ENCODE measurements at regions not wholly inside any gene's neighbourhood (a gene's known extent, or its start where the extent isn't known, plus 50 kb on each side); places are given as distances from the start of the nearest gene placed in this dataset.

- Histone ChIP-seq H3K4me3 (no peak overlapping the region), H3K27ac (no peak overlapping the region), H3F3A (ENCODE audit: low read depth) (no peaks in the 10 kb centered on the region), H3K36me3 (no peaks in the 10 kb centered on the region), H4K20me1 (ENCODE audit: low read depth) (no peaks in the 10 kb centered on the region), H3K27me3 (no peaks in the 10 kb centered on the region), H2AFZ (replicated peaks) (no peak overlapping the region), H3K4me1 (no peaks in the 10 kb centered on the region), H3K4me2 (no peak overlapping the region), H3K79me2 (ENCODE audit: low read depth) (no peaks in the 10 kb centered on the region), H3K9me3 (ENCODE audit: low read depth) (no peaks in the 10 kb centered on the region), H3K9ac (no peak overlapping the region)
- Mint-ChIP-seq H3K27me3 (ENCODE audit: insufficient read depth, low read depth) (peaks cover 3% of the 10 kb centered on the region), H3K36me3 (no peaks in the 10 kb centered on the region), H3K9me3 (peaks cover 4% of the 10 kb centered on the region), H3K4me1 (peaks cover 10% of the 10 kb centered on the region), H3K27ac (no peak overlapping the region), H3K4me3 (no peak overlapping the region)
- DNase-seq (ENCODE audit: low spot score), result no peak
- TF ChIP-seq EZH2 (IDR thresholded peaks at IDR 0.05), result no peak
- no peak for TF ChIP-seq EZH2phosphoT487 (IDR thresholded peaks at IDR 0.05)
- TF ChIP-seq, protein P1, sequence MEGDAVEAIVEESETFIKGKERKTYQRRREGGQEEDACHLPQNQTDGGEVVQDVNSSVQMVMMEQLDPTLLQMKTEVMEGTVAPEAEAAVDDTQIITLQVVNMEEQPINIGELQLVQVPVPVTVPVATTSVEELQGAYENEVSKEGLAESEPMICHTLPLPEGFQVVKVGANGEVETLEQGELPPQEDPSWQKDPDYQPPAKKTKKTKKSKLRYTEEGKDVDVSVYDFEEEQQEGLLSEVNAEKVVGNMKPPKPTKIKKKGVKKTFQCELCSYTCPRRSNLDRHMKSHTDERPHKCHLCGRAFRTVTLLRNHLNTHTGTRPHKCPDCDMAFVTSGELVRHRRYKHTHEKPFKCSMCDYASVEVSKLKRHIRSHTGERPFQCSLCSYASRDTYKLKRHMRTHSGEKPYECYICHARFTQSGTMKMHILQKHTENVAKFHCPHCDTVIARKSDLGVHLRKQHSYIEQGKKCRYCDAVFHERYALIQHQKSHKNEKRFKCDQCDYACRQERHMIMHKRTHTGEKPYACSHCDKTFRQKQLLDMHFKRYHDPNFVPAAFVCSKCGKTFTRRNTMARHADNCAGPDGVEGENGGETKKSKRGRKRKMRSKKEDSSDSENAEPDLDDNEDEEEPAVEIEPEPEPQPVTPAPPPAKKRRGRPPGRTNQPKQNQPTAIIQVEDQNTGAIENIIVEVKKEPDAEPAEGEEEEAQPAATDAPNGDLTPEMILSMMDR (IDR thresholded peaks at IDR 0.05), result no peak
Measured at GRCh38 chr5:143539742-143540141, 136.3 kb upstream of the NR3C1 start.

- Histone ChIP-seq H3K4me2 (no peak overlapping the region), H4K20me1 (ENCODE audit: low read depth) (no peaks in the 10 kb centered on the region), H3K9me3 (ENCODE audit: low read depth) (no peaks in the 10 kb centered on the region), H3K9ac (no peak overlapping the region), H3K27ac (no peak overlapping the region), H2AFZ (replicated peaks) (no peak overlapping the region), H3K79me2 (ENCODE audit: low read depth) (no peaks in the 10 kb centered on the region), H3K27me3 (no peaks in the 10 kb centered on the region), H3K4me3 (no peak overlapping the region), H3K4me1 (no peaks in the 10 kb centered on the region), H3F3A (ENCODE audit: low read depth) (no peaks in the 10 kb centered on the region), H3K36me3 (no peaks in the 10 kb centered on the region)
- DNase-seq (ENCODE audit: low spot score), result no peak
- Mint-ChIP-seq H3K4me3 (no peak overlapping the region), H3K27me3 (ENCODE audit: insufficient read depth, low read depth) (peaks cover 3% of the 10 kb centered on the region), H3K36me3 (no peaks in the 10 kb centered on the region), H3K9me3 (peaks cover 4% of the 10 kb centered on the region), H3K4me1 (peaks cover 5% of the 10 kb centered on the region), H3K27ac (no peak overlapping the region)
- TF ChIP-seq, protein P1 (IDR thresholded peaks at IDR 0.05), result no peak
- no peak for TF ChIP-seq EZH2phosphoT487 (IDR thresholded peaks at IDR 0.05)
- TF ChIP-seq EZH2 (IDR thresholded peaks at IDR 0.05), result no peak
Measured at GRCh38 chr5:143537056-143537455, 133.6 kb upstream of the NR3C1 start.

DNA sequence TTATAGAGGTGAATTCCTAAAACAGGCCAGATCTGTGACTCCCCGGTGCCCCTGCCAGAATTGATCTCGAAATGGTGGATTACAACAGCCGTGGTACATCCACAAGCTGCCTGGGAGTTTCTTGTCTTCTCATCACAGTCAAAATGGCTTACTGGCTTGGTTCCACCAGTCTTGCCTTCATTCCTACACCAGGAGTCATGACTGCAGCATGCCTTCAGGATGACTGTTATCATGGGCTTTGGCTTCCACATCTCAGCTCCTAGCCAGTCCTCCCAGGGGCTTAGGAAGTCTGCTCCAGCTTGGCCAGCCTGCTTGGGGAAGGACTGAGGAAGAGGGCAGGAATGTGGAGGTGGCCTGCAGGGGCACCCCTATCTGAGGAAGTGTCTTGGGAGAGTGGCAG lies 132.9 kb upstream of the NR3C1 start:
- Mint-ChIP-seq H3K27ac (no peak overlapping the region), H3K9me3 (peaks cover 4% of the 10 kb centered on the region), H3K27me3 (ENCODE audit: insufficient read depth, low read depth) (peaks cover 3% of the 10 kb centered on the region), H3K4me3 (no peak overlapping the region), H3K36me3 (no peaks in the 10 kb centered on the region), H3K4me1 (peaks cover 2% of the 10 kb centered on the region)
- Histone ChIP-seq H3K36me3 (no peaks in the 10 kb centered on the region), H3K4me3 (no peak overlapping the region), H3K27me3 (no peaks in the 10 kb centered on the region), H3K27ac (no peak overlapping the region), H3K4me1 (no peaks in the 10 kb centered on the region), H3K9ac (no peak overlapping the region), H2AFZ (replicated peaks) (peak overlapping the region; percentile 7), H3K4me2 (no peak overlapping the region), H3F3A (ENCODE audit: low read depth) (no peaks in the 10 kb centered on the region), H3K79me2 (ENCODE audit: low read depth) (no peaks in the 10 kb centered on the region), H4K20me1 (ENCODE audit: low read depth) (no peaks in the 10 kb centered on the region), H3K9me3 (ENCODE audit: low read depth) (no peaks in the 10 kb centered on the region)
- no peak for DNase-seq (ENCODE audit: low spot score)
- no peak for TF ChIP-seq EZH2 (IDR thresholded peaks at IDR 0.05)

GRCh38 chr5:143534761-143535154 lies 131.3 kb upstream of the NR3C1 start:
- Histone ChIP-seq H2AFZ (replicated peaks) (no peak overlapping the region), H4K20me1 (ENCODE audit: low read depth) (no peaks in the 10 kb centered on the region), H3K4me3 (no peak overlapping the region), H3K27me3 (no peaks in the 10 kb centered on the region), H3K4me2 (no peak overlapping the region), H3F3A (ENCODE audit: low read depth) (no peaks in the 10 kb centered on the region), H3K9ac (no peak overlapping the region), H3K9me3 (ENCODE audit: low read depth) (no peaks in the 10 kb centered on the region), H3K4me1 (no peaks in the 10 kb centered on the region), H3K79me2 (ENCODE audit: low read depth) (no peaks in the 10 kb centered on the region), H3K36me3 (no peaks in the 10 kb centered on the region), H3K27ac (no peak overlapping the region)
- no peak overlapping the region for H3K4me3 Mint-ChIP-seq
- no peaks in the 10 kb centered on the region for H3K36me3 Mint-ChIP-seq
- no peak for DNase-seq (ENCODE audit: low spot score)
- peaks cover 3% of the 10 kb centered on the region for H3K27me3 Mint-ChIP-seq (ENCODE audit: insufficient read depth, low read depth)
- H3K4me1 Mint-ChIP-seq, result no peaks in the 10 kb centered on the region
- no peak overlapping the region for H3K27ac Mint-ChIP-seq
- H3K9me3 Mint-ChIP-seq, result peaks cover 4% of the 10 kb centered on the region
- TF ChIP-seq EZH2phosphoT487 (IDR thresholded peaks at IDR 0.05) (no peak), EZH2 (IDR thresholded peaks at IDR 0.05) (no peak)
- TF ChIP-seq, protein P1 (IDR thresholded peaks at IDR 0.05), result no peak
